ENCODE measurements at regions not wholly inside any gene's neighbourhood (a gene's known extent, or its start where the extent isn't known, plus 50 kb on each side); places are given as distances from the start of the nearest gene placed in this dataset.

DNA sequence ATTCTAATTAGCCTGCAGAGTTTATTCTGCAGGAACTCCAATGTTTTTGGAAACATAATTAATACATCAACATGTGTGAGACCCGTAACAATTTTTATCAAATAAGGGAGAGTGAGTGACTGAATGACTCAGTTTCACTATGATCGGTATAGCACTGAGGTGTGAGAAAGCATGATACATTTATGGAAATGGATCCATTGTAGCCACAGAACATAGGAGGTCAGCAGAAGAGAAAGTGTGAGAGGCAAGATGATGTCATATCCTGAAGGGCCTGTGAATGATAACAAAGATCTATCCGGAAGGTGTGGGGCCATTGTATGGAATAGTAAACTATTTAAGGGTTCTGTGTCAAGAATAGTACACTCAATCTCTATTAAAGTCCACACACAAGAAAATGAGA lies 1406.1 kb upstream of the TENM4 start:
- ChIA-PET CTCF (no interaction called here), POLR2A (no interaction called here)
- no peaks in the 10 kb centered on the region for H3K27me3 Mint-ChIP-seq (ENCODE audit: insufficient read depth, unreplicated experiment)
- H3K36me3 Mint-ChIP-seq (ENCODE audit: insufficient read depth, unreplicated experiment) = no peaks in the 10 kb centered on the region
- H3K27ac Mint-ChIP-seq (ENCODE audit: low read depth, unreplicated experiment) = no peak overlapping the region
- no peaks in the 10 kb centered on the region for H3K9me3 Mint-ChIP-seq (ENCODE audit: unreplicated experiment)
- H3K4me1 Mint-ChIP-seq (ENCODE audit: insufficient read depth, unreplicated experiment) = peaks cover 7% of the 10 kb centered on the region
- intact Hi-C loops (cut with micrococcal nuclease) = no loop called here
- no peak for DNase-seq (ENCODE audit: unreplicated experiment)
- no TSS peak for BruUV-seq (replicated peaks)
- no peak overlapping the region for H3K4me3 Mint-ChIP-seq (ENCODE audit: unreplicated experiment)
- no peak for TF ChIP-seq CTCF (IDR thresholded peaks at IDR 0.05; ENCODE audit: unreplicated experiment)

DNA sequence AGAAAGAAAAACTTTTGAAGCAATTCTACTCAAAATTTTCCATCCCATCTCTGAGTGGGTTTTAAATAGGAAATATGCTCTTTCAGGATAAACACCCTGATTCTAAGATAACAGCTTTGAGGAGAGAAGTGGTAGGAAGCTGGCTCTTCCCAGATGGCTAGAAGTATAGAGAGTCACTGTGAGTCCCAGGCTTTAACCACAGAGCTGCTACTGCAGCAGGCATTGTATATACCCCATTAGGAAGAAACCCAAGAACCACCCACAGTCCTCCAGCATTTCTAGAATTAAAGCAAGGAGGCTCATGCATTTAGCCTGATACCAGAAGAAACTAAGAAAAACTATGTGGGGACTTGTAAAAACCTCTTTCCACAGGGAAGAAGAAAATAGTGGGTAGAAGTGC lies 1405.6 kb upstream of the TENM4 start:
- no peak overlapping the region for H3K27ac Mint-ChIP-seq (ENCODE audit: low read depth, unreplicated experiment)
- H3K4me3 Mint-ChIP-seq (ENCODE audit: unreplicated experiment) = no peak overlapping the region
- H3K4me1 Mint-ChIP-seq (ENCODE audit: insufficient read depth, unreplicated experiment) = peaks cover 11% of the 10 kb centered on the region
- TF ChIP-seq CTCF (IDR thresholded peaks at IDR 0.05; ENCODE audit: unreplicated experiment) = no peak
- no peaks in the 10 kb centered on the region for H3K9me3 Mint-ChIP-seq (ENCODE audit: unreplicated experiment)
- DNase-seq (ENCODE audit: unreplicated experiment) = no peak
- H3K27me3 Mint-ChIP-seq (ENCODE audit: insufficient read depth, unreplicated experiment) = no peaks in the 10 kb centered on the region
- BruUV-seq (replicated peaks) = no TSS peak
- H3K36me3 Mint-ChIP-seq (ENCODE audit: insufficient read depth, unreplicated experiment) = no peaks in the 10 kb centered on the region
- ChIA-PET CTCF (no interaction called here), POLR2A (no interaction called here)
- intact Hi-C loops (cut with micrococcal nuclease) = no loop called here

DNA sequence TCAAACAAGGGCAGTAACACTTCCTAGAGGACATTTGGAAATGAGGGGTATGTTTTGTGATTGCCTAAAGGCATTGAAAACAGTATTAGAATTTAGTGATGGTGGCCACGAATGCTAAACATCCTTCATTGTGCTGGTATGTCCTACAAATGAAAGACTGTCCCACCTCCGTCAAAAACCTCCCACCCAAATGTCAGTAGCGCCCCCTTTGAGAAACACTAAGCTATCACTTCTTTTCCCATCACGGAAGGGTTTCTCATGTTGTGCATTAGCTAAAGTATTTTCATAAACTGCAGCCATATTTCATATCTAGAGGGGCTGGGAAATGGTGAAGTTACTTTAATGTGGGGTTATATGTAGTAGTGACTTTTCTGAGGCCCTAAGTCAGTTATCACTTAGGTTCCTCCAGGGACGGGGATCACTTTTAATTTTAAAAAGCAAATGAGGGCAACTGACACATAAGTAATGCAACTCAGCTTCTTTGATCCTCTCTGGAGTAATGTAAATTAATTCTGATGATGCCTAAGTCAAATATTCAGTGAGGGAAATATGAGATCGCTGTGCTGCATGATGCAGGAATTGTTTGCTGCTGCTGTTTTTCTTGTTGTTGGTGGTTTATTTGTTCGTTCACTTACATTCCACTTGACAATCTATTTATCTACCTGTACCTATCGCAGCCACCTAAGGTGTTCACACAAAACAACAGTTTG lies 1403.4 kb upstream of the TENM4 start:
- Mint-ChIP-seq H3K4me1 (ENCODE audit: insufficient read depth, unreplicated experiment) (peaks cover 13% of the 10 kb centered on the region), H3K27ac (ENCODE audit: low read depth, unreplicated experiment) (no peak overlapping the region)
- no peak for TF ChIP-seq CTCF (IDR thresholded peaks at IDR 0.05; ENCODE audit: unreplicated experiment)

GRCh38 chr11:80843266-80843974 lies 1402.6 kb upstream of the TENM4 start:
- BruUV-seq (replicated peaks) = no TSS peak
- TF ChIP-seq CTCF (IDR thresholded peaks at IDR 0.05; ENCODE audit: unreplicated experiment) = no peak
- Mint-ChIP-seq H3K27ac (ENCODE audit: low read depth, unreplicated experiment) (no peak overlapping the region), H3K4me3 (ENCODE audit: unreplicated experiment) (no peak overlapping the region), H3K9me3 (ENCODE audit: unreplicated experiment) (no peaks in the 10 kb centered on the region), H3K36me3 (ENCODE audit: insufficient read depth, unreplicated experiment) (no peaks in the 10 kb centered on the region), H3K27me3 (ENCODE audit: insufficient read depth, unreplicated experiment) (no peaks in the 10 kb centered on the region), H3K4me1 (ENCODE audit: insufficient read depth, unreplicated experiment) (peaks cover 13% of the 10 kb centered on the region)
- DNase-seq (ENCODE audit: unreplicated experiment) = no peak
- ChIA-PET POLR2A (interaction anchor here (1.6 kb wide), 1 partner anchor 14 kb away, joined by 4 read pairs; no protein-coding TSS in a partner anchor), CTCF (interaction anchor here (0.6 to 1.1 kb wide), 2 partner anchors 8 to 86 kb away, joined by 3 read pairs; no protein-coding TSS in a partner anchor)
- intact Hi-C loops (cut with micrococcal nuclease) = no loop called here

More for the DNA sequence above, 1403.4 kb upstream of the TENM4 start:
- intact Hi-C loops (cut with micrococcal nuclease) = no loop called here
- ChIA-PET POLR2A (interaction anchor here (1.6 kb wide), 1 partner anchor 13 kb away, joined by 4 read pairs; no protein-coding TSS in a partner anchor), CTCF (interaction anchor here (0.6 to 1.1 kb wide), 2 partner anchors 9 to 86 kb away, joined by 3 read pairs; no protein-coding TSS in a partner anchor)
- H3K36me3 Mint-ChIP-seq (ENCODE audit: insufficient read depth, unreplicated experiment) = no peaks in the 10 kb centered on the region
- no TSS peak for BruUV-seq (replicated peaks)
- H3K9me3 Mint-ChIP-seq (ENCODE audit: unreplicated experiment) = no peaks in the 10 kb centered on the region
- DNase-seq (ENCODE audit: unreplicated experiment) = no peak
- no peaks in the 10 kb centered on the region for H3K27me3 Mint-ChIP-seq (ENCODE audit: insufficient read depth, unreplicated experiment)
- H3K4me3 Mint-ChIP-seq (ENCODE audit: unreplicated experiment) = no peak overlapping the region

All from MCF 10A (cell line).